GM12874 (cell line): ENCODE measurements at regions not wholly inside any gene's neighbourhood (a gene's known extent, or its start where the extent isn't known, plus 50 kb on each side); places are given as distances from the start of the nearest gene placed in this dataset.

Experiments
- TF ChIP-seq, protein P1 (sequence below): IDR thresholded peaks from 2 replicates; pipeline ENCODE4 v1.5.1; 2011; ENCODE audit warnings: low read depth, mild to moderate bottlenecking, control low read depth, low read length, moderate library complexity; ENCODE audit not compliant: insufficient read depth

DNA sequence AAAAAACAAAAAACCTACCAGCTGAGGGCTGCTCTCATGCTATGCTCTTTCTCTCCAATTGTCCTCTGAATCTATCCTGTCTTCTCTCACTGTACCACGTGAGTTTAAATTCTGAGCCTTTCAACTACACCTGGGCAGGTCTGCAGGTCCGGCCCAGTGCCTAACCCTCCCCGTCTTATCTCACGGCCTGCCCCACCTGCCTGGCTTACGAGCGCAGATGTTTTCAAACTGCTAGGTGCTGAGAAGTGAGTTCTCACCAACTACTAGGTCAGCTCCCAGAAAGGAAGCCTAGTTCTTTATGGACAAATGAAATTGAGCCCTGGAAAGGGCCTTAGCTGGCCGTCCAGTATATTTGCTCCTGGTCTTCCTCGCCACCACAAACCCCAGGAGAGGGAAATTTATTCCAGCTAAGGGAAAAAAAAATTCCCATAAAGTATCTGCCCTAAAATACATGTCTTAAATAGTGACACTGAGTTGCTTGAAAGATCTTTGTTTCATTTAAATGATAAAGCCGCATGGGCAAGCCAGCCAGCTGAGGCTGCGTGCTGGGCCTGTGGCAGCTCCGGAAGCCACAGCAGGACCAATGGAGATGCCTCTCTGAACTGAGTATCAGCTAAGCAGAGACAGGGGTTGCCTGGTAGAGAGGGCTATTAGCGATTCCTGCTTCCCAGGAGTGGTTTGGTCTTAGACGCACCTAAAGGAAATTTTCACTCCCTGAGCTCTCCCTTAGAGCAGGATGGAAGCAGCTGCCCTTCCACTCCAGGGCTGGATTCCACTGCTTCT lies 92.5 kb upstream of the NCK2 start:
- TF ChIP-seq, protein P1, sequence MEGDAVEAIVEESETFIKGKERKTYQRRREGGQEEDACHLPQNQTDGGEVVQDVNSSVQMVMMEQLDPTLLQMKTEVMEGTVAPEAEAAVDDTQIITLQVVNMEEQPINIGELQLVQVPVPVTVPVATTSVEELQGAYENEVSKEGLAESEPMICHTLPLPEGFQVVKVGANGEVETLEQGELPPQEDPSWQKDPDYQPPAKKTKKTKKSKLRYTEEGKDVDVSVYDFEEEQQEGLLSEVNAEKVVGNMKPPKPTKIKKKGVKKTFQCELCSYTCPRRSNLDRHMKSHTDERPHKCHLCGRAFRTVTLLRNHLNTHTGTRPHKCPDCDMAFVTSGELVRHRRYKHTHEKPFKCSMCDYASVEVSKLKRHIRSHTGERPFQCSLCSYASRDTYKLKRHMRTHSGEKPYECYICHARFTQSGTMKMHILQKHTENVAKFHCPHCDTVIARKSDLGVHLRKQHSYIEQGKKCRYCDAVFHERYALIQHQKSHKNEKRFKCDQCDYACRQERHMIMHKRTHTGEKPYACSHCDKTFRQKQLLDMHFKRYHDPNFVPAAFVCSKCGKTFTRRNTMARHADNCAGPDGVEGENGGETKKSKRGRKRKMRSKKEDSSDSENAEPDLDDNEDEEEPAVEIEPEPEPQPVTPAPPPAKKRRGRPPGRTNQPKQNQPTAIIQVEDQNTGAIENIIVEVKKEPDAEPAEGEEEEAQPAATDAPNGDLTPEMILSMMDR = no peak

DNA sequence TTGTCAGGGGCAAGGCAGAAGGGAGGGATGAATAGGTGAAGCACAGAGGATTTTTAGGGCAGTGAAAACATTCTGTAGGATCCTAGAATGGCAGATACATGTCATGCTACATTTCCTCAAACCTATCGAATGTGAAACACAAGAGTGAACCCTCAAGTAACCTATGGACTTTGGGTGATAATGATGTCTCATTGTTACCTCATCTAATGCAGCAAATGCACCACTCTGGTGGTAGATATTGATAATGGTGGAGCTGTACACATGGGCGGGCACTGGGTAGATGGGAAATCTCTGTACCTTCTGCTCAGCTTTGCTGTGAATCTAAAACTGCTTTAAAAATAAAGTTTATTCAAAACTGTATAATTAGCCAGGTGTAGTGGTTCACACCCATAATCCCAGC lies 95.2 kb upstream of the NCK2 start:
- TF ChIP-seq, protein P1 = no peak

DNA sequence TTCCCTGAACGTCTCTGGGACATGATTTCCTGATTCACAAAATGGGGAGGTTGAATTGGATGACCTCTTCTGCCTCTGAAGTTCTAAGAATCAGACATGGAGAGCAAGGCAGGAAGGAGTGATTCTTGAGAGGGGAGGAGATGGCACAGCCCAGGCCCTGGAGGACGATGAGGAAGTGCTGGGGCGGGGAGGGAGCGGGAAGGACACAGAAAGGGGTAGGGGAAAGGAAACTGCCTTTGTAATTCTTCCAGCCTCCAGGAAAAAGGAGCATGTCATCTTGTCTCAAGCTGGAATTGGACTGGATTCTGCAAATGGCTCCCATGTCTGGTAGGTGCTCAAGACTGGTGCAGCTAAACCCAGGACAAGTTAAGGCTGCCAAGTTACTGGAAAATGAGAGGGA lies 97.0 kb upstream of the NCK2 start:
- TF ChIP-seq, protein P1 = no peak

DNA sequence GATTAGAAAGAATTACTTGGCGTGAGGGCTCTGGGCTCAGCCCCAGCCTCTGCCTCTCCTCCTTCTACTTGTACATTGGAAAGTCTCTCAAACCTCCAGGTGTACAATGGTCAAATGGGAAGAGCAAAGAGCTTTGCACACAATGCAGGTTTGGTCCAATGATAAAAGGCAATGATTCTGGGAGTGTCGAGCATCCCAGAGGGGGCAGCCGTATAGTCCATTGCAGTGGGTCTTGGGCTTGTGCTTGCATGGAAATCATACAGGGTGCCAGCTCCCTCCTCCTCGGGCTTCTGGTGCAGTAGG lies 98.0 kb upstream of the NCK2 start:
- TF ChIP-seq, protein P1 = no peak

DNA sequence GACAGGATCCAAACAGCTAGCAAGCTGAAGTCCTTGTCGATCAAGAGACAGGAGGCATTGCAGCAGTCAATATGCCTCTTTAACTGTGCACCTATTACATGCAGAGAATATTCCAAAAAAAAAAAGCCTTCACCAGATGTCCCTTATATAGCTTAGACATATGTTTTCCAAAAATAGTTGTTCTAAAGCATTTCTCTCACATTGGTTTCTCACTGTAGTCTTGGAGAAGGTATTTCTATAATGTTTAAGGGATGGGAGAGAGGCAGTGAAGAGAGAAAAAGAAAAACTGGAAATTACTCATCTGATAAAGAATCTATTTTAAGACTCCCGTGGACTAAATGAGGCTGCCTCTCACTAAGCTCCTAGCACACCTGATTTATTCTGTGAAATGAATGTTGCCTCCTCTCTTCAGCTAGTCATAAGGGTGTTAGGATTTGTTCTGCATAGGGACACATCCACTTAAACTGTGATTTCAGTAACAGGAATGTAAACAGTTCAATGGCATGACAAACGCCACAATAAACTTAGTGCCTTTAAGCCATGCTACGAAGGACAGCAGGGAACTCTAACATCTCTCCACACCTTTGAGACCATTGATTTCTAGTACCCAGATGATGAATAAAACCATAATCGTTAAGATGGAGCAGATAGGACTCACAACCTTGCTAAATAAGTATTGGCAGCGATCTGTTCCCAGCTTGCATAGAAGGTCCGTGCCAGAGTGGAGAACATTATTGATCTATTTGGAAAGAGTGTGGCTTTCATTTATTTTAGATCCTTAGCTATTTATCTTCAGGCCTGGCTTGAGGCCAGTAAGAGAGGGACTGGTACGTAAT lies 98.6 kb upstream of the NCK2 start:
- TF ChIP-seq, protein P1 = no peak

DNA sequence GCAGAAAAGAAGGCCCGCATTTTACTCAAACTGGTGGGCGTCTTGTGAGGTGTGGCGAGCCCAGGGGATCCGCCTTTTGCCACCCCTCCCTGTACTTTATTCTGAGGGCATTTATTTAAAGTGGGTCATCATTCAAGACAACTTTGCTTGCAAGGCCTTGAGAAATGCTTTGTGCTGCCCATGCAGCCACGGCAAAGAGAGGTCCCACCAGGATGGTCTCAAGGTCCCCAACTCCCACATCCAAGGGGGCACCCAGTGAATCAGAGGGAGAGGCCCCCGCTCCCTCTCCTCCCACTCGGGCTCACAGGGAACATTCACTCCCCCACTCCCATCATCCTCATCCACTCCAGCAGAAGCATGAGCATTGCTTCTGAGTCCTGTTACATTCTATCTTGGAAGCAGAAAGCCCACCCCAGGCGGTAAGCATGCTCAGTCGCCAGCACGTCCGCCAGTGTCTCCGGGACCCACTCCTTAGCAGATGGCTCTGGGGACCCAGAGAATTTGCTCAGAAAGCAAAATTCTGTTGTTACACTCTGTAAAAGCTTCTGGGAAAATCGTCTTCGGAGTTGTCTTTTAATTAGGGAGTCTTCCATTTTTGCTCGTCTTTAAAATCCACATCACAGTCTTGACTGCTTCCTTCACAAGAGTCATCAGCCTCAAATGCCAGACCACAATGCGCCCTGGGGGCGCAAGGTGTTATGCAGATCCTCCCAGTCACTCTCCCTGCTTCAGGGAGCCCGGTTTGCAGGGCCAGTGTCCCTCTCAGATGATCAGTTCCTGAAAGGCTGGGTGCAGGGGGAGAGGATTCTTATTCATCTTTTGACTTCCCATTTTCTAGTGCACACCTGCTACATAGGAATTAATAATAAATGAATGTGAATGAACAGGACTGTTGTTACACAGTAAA lies 99.4 kb upstream of the NCK2 start:
- TF ChIP-seq, protein P1 = no peak
